ENCODE measurements at regions not wholly inside any gene's neighbourhood (a gene's known extent, or its start where the extent isn't known, plus 50 kb on each side); places are given as distances from the start of the nearest gene placed in this dataset.

DNA sequence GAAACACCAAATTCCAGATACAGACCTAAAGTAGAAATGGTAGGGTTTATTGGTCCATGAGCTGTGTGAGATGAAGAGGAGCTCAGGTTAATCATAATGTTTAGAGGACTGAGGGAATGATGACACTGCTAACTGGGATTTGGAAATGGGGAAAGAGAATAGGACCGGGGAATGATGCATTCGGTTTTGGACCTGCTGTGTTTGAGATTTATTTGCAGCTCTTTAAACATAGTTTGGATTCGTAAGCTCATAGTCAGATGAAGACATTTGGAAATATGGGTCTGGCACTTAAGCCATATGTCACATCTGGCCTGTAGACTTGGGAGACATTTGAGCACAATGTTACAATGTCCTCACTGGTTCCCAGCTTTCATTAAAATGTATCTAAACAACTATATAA lies 127.9 kb upstream of the DUSP10 start:
- Histone ChIP-seq H3K9ac (ENCODE audit: low read depth in 2 of 2, low read length in 2 of 2) (no peak overlapping the region), H3K4me1 (no peaks in the 10 kb centered on the region), H3K9me3 (no peaks in the 10 kb centered on the region), H3K27ac (no peak overlapping the region), H3K27me3 (no peaks in the 10 kb centered on the region), H3K4me3 (no peak overlapping the region), H3K36me3 (no peaks in the 10 kb centered on the region)
- DNase-seq = no peak
- intact Hi-C loops (cut with DNase I) = no loop called here
- TF ChIP-seq, protein P1, sequence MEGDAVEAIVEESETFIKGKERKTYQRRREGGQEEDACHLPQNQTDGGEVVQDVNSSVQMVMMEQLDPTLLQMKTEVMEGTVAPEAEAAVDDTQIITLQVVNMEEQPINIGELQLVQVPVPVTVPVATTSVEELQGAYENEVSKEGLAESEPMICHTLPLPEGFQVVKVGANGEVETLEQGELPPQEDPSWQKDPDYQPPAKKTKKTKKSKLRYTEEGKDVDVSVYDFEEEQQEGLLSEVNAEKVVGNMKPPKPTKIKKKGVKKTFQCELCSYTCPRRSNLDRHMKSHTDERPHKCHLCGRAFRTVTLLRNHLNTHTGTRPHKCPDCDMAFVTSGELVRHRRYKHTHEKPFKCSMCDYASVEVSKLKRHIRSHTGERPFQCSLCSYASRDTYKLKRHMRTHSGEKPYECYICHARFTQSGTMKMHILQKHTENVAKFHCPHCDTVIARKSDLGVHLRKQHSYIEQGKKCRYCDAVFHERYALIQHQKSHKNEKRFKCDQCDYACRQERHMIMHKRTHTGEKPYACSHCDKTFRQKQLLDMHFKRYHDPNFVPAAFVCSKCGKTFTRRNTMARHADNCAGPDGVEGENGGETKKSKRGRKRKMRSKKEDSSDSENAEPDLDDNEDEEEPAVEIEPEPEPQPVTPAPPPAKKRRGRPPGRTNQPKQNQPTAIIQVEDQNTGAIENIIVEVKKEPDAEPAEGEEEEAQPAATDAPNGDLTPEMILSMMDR (IDR thresholded peaks at IDR 0.05) = no peak

DNA sequence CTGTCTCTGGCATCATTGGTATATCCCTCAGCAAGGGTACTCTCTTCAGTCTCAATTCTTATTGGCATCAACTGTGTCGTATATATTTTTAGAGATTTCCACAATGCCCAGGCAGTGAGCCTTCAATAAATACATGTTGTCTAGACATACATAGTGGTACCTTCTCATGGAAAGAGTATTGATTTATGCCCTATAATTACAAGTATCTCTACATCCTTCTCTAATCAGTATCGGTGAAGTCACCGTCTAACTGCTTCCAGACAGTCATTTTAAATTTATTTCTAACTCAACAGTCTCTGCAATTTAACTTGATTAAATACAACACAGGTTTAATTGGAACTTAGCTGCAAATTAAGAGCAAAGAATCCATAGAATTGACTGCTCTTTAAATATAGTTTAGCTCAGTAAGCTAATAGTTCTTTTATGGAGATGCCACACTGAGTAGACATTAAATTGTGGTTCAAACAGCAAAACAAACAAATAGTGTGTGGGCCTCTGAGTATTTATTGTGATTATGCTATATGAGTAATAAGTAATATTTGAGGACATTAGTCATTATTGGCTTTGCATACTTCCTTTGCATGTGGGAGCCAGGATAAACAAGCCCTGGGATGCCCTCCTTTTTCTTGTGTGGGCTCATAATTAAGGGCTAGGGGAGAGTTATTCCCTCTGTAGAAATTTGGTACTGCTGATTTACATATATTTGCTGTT lies 126.9 kb upstream of the DUSP10 start:
- no peak for DNase-seq
- H3K9me3 ChIP-seq = no peaks in the 10 kb centered on the region
- H3K27ac ChIP-seq = no peak overlapping the region
- no peaks in the 10 kb centered on the region for H3K4me1 ChIP-seq
- TF ChIP-seq, protein P1 (IDR thresholded peaks at IDR 0.05) = no peak
- no peaks in the 10 kb centered on the region for H3K36me3 ChIP-seq
- H3K4me3 ChIP-seq = no peak overlapping the region
- H3K27me3 ChIP-seq = no peaks in the 10 kb centered on the region
- no peak overlapping the region for H3K9ac ChIP-seq (ENCODE audit: low read depth in 2 of 2, low read length in 2 of 2)
- intact Hi-C loops (cut with DNase I) = no loop called here

DNA sequence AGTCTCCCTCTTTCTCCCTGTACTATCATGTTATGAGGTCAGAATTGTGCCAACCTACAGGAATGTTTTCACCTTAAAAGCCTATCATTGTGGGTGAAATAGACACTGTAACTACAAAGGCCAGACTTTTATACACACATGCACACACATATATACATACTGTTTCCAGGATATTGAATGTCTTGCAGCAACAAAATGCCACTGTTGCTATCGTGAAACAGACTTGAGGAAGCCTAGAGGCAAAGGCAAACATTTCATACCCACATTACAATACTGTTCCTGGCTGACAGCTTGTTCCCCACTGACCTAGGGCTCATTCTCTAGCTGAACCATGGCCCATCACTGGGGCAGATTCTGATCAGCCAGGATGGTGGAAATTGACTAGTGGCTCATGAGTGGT lies 125.1 kb upstream of the DUSP10 start:
- Histone ChIP-seq H3K27ac (no peak overlapping the region), H3K36me3 (no peaks in the 10 kb centered on the region), H3K9me3 (no peaks in the 10 kb centered on the region), H3K9ac (ENCODE audit: low read depth in 2 of 2, low read length in 2 of 2) (no peak overlapping the region), H3K4me3 (no peak overlapping the region), H3K27me3 (no peaks in the 10 kb centered on the region), H3K4me1 (no peaks in the 10 kb centered on the region)
- intact Hi-C loops (cut with DNase I) = no loop called here
- TF ChIP-seq, protein P1 (IDR thresholded peaks at IDR 0.05) = no peak
- no peak for DNase-seq

DNA sequence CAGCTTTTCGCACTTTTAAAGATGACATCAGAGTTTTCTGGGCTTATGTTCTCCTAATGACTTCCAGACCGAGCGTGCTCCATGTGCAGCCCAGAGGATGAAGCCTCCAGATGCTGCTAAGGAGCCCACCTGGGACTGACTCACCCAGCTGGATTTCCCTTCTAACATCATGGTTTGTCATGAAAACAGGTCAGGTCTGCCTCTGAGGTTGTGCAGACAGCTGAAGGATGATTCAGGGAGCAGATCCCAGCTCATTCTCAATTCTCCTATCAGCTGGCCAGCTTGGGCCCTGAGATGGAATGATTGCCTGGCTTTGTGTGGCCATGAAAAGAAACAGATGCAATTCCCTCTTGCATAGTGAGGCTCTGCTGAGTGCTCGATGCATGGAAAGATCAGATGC lies 123.9 kb upstream of the DUSP10 start:
- Histone ChIP-seq H3K27me3 (no peaks in the 10 kb centered on the region), H3K9ac (ENCODE audit: low read depth in 2 of 2, low read length in 2 of 2) (no peak overlapping the region), H3K27ac (no peak overlapping the region), H3K4me3 (no peak overlapping the region), H3K36me3 (no peaks in the 10 kb centered on the region), H3K4me1 (no peaks in the 10 kb centered on the region), H3K9me3 (no peaks in the 10 kb centered on the region)
- intact Hi-C loops (cut with DNase I) = no loop called here
- TF ChIP-seq, protein P1 (IDR thresholded peaks at IDR 0.05) = no peak
- no peak for DNase-seq

DNA sequence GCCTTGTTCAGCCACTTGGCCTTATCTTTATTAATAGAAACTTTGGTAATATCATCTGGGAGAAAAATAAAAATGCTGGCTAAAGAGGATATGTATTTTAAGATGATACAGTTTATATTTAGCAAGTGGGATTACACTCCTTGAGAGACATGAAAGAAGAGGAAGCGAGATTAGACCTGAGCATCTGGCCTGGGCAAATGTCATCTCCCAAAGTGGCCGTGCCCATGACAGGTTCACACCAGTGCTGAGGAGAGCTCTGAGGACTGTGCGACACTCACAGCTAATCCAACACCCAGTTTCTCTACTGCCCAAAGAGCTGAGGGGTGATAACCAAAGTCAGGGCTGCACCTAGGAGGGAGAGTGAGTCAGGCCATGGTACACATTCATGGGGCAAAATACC lies 121.7 kb upstream of the DUSP10 start:
- no peaks in the 10 kb centered on the region for H3K4me1 ChIP-seq
- DNase-seq = no peak
- H3K4me3 ChIP-seq = no peak overlapping the region
- no peaks in the 10 kb centered on the region for H3K36me3 ChIP-seq
- intact Hi-C loops (cut with DNase I) = no loop called here
- no peaks in the 10 kb centered on the region for H3K9me3 ChIP-seq
- H3K27ac ChIP-seq = no peak overlapping the region
- TF ChIP-seq, protein P1 (IDR thresholded peaks at IDR 0.05) = no peak
- H3K27me3 ChIP-seq = no peaks in the 10 kb centered on the region
- no peak overlapping the region for H3K9ac ChIP-seq (ENCODE audit: low read depth in 2 of 2, low read length in 2 of 2)
